Lower lobe of right lung (tissue), 2 donors: ENCODE measurements at regions not wholly inside any gene's neighbourhood (a gene's known extent, or its start where the extent isn't known, plus 50 kb on each side); places are given as distances from the start of the nearest gene placed in this dataset.

Source experiments
- ATAC-seq, 2 donors: fragments of 200-7000 bp; cut with Tn5 transposase; one replicate each; pipeline ENCODE4 v1.9.1; 2020 to 2022; ENCODE audit warnings: mild to moderate bottlenecking in 2 of 2, moderate library complexity in 2 of 2
- DNase-seq: peaks from one replicate; pipeline ENCODE4 v3.0.0-alpha.2; 2020
- H3K27ac ChIP-seq: fragments of 200-600 bp; one replicate; pipeline ENCODE4 v1.8.0; 2022
- H3K27me3 ChIP-seq: fragments of 200-600 bp; one replicate; pipeline ENCODE4 v1.8.0; 2022; ENCODE audit warnings: low read depth
- H3K36me3 ChIP-seq: fragments of 200-600 bp; one replicate; pipeline ENCODE4 v1.8.0; 2022; ENCODE audit warnings: mild to moderate bottlenecking
- H3K4me1 ChIP-seq: fragments of 200-600 bp; one replicate; pipeline ENCODE4 v1.8.0; 2022
- H3K4me3 ChIP-seq: fragments of 200-600 bp; one replicate; pipeline ENCODE4 v1.8.0; 2022; ENCODE audit warnings: mild to moderate bottlenecking
- H3K9me3 ChIP-seq: fragments of 200-600 bp; one replicate; pipeline ENCODE4 v1.8.0; 2022
- CTCF ChIP-seq: fragments of 200-600 bp; IDR thresholded peaks from one replicate; pipeline ENCODE4 v1.8.0; 2022; ENCODE audit warnings: antibody characterized with exemption, mild to moderate bottlenecking
- intact Hi-C: fragments of 100-400 bp; cut with DNase I; formaldehyde crosslinking; loops from one replicate; pipeline ENCODE4 v1.11.0; 2022
- donor health status: DM: no; HTN: yes; CAD: no; lungs with severe emphysema.

- no peaks in the 10 kb centered on the region for H3K36me3 ChIP-seq
- DNase-seq: no peak
- ATAC-seq: no peak
- H3K4me1 ChIP-seq: no peaks in the 10 kb centered on the region
- H3K9me3 ChIP-seq: no peaks in the 10 kb centered on the region
- H3K27me3 ChIP-seq: peaks cover 6% of the 10 kb centered on the region
- TF ChIP-seq CTCF: no peak
- H3K4me3 ChIP-seq: no peak overlapping the region
- intact Hi-C loops: no loop called here
- no peak overlapping the region for H3K27ac ChIP-seq
Observed at GRCh38 chr2:118457951-118458350, 369.7 kb downstream of the INSIG2 start.

GRCh38 chr2:118449401-118449800, 361.1 kb downstream of the INSIG2 start:
- no peak for ATAC-seq
- H3K4me1 ChIP-seq: no peaks in the 10 kb centered on the region
- no peaks in the 10 kb centered on the region for H3K27me3 ChIP-seq
- intact Hi-C loops: no loop called here
- H3K36me3 ChIP-seq: no peaks in the 10 kb centered on the region
- no peak overlapping the region for H3K4me3 ChIP-seq
- no peak for TF ChIP-seq CTCF
- H3K27ac ChIP-seq: no peak overlapping the region
- H3K9me3 ChIP-seq: no peaks in the 10 kb centered on the region
- DNase-seq: no peak

DNA sequence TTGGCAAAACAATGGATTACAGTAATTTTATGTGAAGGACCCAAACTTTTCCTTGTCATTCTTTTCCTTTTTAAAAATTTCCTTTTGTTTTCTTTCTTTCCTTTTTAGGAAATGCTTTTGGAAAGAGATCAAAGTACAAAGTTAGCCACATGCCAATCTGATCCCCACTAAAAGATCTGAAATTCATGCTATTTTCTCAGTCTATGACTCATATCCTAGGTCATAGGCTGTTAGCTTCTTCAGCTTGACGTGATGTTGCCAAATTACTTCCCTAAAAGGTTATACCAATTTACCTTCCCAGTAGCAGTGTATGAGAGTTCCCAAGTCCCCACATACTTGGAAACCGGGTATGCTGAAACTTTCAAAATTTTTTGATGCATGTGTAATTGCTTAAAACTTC, 355.3 kb downstream of the INSIG2 start:
- H3K9me3 ChIP-seq: no peaks in the 10 kb centered on the region
- no peak for TF ChIP-seq CTCF
- intact Hi-C loops: no loop called here

DNA sequence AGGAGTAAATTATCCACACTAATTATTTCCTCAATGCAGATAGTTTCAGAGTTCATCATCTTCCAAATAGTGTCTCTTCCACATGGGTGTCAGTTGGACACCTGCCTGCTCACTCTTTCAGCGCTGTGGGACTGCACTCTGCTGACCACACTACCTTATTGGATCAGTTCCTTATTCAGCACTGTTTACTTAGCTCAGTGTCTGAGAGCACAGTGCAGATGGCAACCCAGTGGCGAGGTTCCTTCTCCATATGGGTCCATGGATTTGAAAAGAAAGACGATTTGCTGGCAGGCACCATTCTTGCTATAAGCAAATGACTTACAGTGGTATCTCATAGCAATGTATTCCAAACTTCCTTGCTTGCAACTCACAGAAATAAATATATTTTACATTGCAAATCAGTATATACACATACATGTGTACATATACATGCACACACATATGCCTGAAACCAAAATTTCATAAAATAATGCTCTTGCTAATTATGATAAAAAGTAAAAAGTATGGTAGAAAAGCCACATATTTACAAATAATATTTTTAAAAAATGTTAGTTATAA, 354.8 kb downstream of the INSIG2 start:
- Histone ChIP-seq H3K4me1 (no peaks in the 10 kb centered on the region), H3K4me3 (no peak overlapping the region), H3K9me3 (no peaks in the 10 kb centered on the region), H3K27me3 (no peaks in the 10 kb centered on the region), H3K27ac (no peak overlapping the region), H3K36me3 (no peaks in the 10 kb centered on the region)
- ATAC-seq: no peak
- TF ChIP-seq CTCF: no peak
- intact Hi-C loops: no loop called here
- DNase-seq: no peak

More for the DNA sequence above, 355.3 kb downstream of the INSIG2 start:
- H3K27ac ChIP-seq: no peak overlapping the region
- no peaks in the 10 kb centered on the region for H3K4me1 ChIP-seq
- H3K36me3 ChIP-seq: no peaks in the 10 kb centered on the region
- DNase-seq (no peak), ATAC-seq (no peak)
- H3K27me3 ChIP-seq: no peaks in the 10 kb centered on the region
- H3K4me3 ChIP-seq: no peak overlapping the region

- H3K9me3 ChIP-seq: no peaks in the 10 kb centered on the region
- no peak for ATAC-seq
- no peaks in the 10 kb centered on the region for H3K4me1 ChIP-seq
- no peaks in the 10 kb centered on the region for H3K27me3 ChIP-seq
- intact Hi-C loops: no loop called here
- H3K4me3 ChIP-seq: no peak overlapping the region
- DNase-seq: no peak
- no peaks in the 10 kb centered on the region for H3K36me3 ChIP-seq
- TF ChIP-seq CTCF: no peak
- no peak overlapping the region for H3K27ac ChIP-seq
Observed at GRCh38 chr2:118442046-118442445, 353.8 kb downstream of the INSIG2 start.
